Hematopoietic multipotent progenitor cell treated with erythropoietin and hydrocortisone succinate and interleukin-3 and kit ligand, for 6 days (in vitro differentiated cells): ENCODE measurements at regions not wholly inside any gene's neighbourhood (a gene's known extent, or its start where the extent isn't known, plus 50 kb on each side); places are given as distances from the start of the nearest gene placed in this dataset.
"Not testable (repeated sequence)": the region's sequence is repeated elsewhere in the genome, so short reads cannot be mapped to it uniquely, and the experiment has no call there.

Experiments used
- DNase-seq: peaks from one replicate; pipeline ENCODE4 v3.0.0-alpha.2; 2015

DNA sequence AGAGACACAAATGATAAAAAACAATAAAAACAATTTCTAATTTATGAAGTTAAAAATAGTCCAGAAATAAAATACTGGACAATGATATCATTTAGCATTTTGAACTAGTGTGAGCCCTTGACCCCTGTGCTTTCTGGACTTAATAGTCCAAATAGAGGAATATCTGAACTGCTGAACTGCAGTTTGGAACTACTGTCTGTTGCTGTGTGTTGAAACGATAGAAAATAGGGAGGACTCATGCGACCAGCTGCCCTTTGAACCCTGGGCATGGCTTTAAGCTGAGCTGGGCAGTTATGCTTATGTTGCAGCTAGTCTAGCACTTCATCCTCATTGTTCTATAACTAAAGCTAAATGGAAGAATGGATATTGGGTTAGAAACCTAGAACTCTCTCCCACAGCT is 99.5 kb downstream of the FMR1NB start:
- no peak for DNase-seq

DNA sequence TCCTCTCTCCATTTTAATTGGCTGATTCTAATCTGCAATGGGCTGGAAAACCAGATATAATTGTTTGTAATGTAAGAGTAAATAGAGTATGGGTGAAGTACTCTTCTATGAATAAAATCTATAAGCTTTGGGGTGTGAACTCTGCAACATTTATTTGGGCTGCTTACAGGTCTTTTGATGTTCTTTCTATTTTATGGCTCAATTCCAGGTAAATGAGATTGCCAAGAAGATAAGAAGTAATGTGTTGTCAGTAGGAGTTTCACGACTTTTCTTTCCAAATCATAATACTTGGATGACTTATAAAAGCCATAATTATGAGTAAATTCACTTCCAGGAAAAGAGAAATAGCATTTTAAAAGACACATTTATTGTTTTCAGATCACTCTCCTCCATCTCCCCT is 103.5 kb downstream of the FMR1NB start:
- DNase-seq = no peak

GRCh38 chrX:148120151-148120550 is 139.0 kb downstream of the FMR1NB start:
- no peak for DNase-seq

GRCh38 chrX:148120999-148121623 is 140.0 kb downstream of the FMR1NB start:
- no peak for DNase-seq

DNA sequence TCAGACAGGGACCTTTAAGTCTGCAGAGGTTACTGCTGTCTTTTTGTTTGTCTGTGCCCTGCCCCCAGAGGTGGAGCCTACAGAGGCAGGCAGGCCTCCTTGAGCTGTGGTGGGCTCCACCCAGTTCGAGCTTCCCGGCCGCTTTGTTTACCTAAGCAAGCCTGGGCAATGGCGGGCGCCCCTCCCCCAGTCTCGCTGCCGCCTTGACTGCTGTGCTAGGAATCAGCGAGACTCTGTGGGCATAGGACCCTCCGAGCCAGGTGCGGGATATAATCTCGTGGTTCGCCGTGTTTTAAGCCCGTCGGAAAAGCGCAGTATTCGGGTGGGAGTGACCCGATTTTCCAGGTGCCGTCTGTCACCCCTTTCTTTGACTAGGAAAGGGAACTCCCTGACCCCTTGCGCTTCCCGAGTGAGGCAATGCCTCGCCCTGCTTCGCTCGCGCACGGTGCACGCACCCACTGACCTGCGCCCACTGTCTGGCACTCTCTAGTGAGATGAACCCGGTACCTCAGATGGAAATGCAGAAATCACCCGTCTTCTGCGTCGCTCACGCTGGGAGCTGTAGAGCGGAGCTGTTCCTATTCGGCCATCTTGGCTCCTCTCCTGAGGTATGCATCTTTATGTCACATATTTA is 147.9 kb downstream of the FMR1NB start:
- not testable (repeated sequence) for DNase-seq

- DNase-seq = peak; percentile 33
These were observed 152.1 kb downstream of the FMR1NB start for GRCh38 chrX:148133105-148133725.

- no peak for DNase-seq
These were observed 153.4 kb downstream of the FMR1NB start for GRCh38 chrX:148134578-148134977.

GRCh38 chrX:148135738-148136137 is 154.6 kb downstream of the FMR1NB start:
- DNase-seq = no peak

GRCh38 chrX:148146121-148146520 is 165.0 kb downstream of the FMR1NB start:
- no peak for DNase-seq

- DNase-seq = no peak
These were observed 175.8 kb downstream of the FMR1NB start for GRCh38 chrX:148156986-148157385.

DNA sequence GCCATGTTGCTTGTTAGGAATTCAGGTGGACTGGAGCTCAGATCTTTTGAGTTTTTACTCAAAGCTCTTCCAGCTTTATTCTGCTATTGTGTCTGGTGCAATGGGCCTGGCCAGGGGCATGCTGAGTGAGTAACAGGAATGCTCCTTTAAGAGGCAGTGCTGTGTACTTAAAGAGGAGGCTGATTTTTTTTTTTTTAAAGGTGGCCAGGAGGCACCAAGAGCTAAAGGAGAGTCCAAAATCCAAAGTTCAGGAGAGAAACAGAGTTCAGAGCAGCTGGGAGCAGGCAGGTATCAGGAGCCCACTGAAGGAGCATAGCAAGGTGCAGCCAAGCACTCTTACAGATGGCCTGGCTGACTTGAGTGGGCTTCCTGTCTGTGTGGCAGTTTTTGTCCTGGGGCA is 178.7 kb downstream of the FMR1NB start:
- no peak for DNase-seq

- DNase-seq = no peak
These were observed 180.6 kb downstream of the FMR1NB start for GRCh38 chrX:148161701-148162100.

GRCh38 chrX:148185631-148186030 is 204.5 kb downstream of the FMR1NB start:
- DNase-seq = no peak

DNA sequence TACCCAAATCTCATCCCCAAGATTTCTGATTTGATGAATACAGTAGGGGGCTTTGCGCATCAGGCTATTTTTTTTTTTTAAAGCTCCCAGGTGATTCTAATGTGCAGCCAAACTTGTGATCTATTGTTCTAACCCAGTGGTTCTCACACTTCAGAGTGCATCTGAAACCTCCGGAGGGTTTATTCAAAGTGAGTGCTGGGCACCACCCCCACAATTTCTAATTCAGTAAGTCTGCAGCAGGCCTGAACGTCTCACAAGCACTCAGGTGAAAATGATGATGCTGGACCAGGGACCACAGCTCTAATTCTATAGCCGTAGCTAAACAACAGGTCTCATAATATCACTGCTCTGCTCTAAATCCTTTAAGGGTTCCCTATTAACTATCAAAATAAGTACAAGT is 211.4 kb downstream of the FMR1NB start:
- no peak for DNase-seq

DNA sequence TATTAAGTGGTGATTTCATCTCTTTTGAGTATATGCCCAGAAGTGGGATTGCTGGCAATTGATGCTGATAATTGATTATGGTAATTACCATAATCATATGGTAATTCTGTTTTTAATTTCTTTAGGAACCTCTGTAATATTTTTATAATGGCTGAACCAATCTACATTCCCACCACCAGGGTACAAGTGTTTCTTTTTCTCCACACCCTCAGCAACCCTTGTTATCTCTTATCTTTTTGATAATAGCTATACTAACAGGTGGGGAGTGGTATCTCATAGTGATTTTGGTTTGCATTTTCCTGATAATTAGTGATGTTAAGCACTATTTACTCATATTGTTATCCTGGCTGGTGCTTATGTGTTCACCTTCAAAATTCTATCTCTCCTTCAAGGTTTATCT is 212.6 kb downstream of the FMR1NB start:
- no peak for DNase-seq

DNA sequence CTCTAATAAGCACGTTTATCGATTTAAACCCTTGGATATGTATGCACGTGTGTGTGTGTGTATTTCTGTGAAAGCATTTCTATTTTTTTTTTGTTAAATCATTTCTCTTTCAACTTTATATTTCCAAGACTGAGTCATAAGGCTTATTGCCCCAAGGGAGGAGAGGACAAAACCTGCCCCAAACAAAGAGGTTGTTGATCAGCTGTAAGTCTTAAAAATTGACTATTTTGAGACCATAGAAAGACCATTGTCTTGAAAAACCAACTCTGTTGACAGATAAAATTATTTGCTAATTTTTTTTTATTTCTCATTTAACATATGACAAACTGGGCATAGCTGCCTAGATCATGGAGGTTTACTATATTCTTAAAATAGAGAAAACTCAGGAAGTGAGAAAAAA is 222.4 kb downstream of the FMR1NB start:
- no peak for DNase-seq

DNA sequence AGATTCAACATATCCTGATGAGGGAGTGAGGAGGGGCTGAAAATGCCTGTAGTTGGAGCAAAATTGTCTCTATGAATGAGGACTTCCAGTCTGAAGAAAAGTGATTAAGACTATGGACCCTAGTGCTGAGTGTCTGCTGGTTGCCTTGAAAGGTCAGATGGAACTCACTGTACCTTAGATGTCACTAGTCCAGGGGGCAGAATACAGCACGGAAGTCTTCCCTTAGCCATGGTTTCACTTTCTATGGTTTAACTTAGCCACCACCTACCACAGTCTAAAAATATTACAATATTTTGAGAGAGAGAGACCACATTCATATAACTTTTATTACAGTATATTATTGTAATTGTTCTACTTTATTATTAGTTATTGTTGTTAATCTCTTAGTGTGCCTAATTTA is 223.1 kb downstream of the FMR1NB start:
- no peak for DNase-seq

- no peak for DNase-seq
These were observed 233.6 kb downstream of the FMR1NB start for GRCh38 chrX:148214786-148215185.

DNA sequence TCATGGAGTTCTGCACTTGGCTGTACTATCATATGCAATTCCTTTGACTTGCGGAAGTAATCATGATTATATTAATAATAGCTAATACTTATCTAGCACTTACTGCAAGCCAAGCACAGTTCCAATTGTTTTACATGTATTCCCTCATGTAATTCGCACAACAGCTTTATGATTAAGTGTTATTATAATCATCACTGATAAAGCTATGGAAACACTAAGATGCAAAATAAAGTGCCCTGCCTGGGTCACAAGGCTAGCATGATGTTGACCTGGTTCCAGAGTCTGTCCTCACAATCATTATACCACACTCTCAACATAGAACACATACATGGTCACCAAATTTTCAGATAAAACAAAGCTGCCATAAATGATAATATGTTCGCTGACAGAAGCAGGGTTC is 234.6 kb downstream of the FMR1NB start:
- DNase-seq = no peak

DNA sequence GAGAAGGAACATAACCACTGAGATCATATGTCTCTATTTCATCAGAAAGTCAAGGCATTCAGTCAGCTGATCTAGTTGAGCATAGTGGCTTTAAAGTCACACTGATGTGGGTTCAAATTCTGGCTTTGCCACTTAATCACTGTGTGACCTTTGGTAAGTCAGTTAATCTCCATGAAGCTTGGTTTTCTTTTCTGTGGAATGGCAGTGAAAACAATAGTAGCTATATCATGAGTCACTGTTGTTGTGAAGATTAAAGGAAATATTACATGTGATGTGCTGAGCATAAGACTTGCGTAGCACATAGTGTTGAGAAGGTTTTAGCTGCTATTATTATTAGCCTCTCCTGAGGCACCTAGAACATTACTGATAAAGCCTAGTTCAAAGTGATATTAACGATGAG is 242.2 kb downstream of the FMR1NB start:
- no peak for DNase-seq

GRCh38 chrX:148228521-148228920 is 247.4 kb downstream of the FMR1NB start:
- no peak for DNase-seq

DNA sequence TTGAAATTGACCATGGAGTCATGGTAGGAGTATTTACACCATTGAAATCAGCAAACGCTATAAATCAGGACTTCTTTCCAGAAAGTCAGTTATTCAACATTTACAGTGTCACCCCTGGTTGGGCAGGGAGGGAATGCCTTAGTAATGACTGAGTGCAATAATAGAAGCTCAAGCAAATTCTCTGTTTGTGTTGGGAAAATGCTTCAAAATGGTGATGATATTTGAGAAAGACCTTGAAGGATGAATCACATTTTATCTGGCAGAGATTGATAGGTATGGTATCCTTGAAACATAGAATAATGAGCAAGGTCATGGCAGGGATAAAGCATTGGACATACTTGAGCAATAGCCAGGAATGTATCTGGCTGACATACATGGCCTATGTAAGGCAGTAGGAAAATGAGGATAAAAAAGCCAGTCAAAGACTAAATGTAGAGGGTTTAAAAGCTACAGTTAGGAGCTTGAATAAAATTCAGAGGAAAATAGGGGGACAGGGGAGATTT is 248.7 kb downstream of the FMR1NB start:
- no peak for DNase-seq

GRCh38 chrX:148259990-148260389 is 240.4 kb upstream of the AFF2 start:
- DNase-seq = no peak

DNA sequence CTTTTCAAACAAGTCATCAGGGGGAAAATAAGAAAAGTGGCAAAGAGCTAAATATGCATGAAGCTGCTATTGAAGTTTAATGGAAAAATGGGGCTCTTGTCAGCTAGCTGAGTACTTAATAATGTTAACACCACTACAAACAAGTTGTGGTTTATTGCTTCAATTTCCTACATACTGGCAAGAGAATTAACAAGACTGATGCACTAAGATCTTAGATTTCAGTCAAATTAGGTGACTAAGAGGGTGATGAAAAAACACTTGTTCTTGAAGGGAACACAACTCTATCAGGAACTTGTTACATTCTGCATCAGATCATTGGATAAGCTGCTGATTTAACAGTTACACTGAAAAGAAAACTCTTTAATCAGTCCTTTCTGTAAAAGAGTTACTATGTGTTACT is 234.6 kb upstream of the AFF2 start:
- no peak for DNase-seq

GRCh38 chrX:148268673-148269072 is 231.7 kb upstream of the AFF2 start:
- no peak for DNase-seq
